ENCODE measurements at regions not wholly inside any gene's neighbourhood (a gene's known extent, or its start where the extent isn't known, plus 50 kb on each side); places are given as distances from the start of the nearest gene placed in this dataset.

DNA sequence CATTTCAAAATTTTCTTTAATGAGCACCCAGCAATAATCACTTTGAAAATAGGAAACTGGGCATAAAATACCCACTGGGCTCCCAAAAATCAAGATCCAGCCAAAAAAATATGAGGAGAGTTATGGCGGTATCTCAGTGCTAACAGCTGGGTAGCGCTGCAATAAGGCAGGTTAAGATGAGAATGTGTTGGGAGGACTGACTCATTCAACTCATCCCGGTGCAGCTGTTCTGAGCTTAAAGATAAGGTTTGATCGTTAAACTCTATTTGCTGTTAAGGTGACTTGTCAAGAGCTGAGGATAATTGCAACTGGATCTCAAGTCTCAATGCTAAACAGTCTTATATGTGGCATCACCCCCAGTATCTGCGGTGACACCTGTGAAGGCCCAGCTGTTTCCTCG lies 507.7 kb downstream of the EPM2A start:
- Histone ChIP-seq H3K4me3 (ENCODE audit: insufficient read depth, low read length) (no peak overlapping the region), H3K27ac (ENCODE audit: low read depth, low read length) (no peak overlapping the region), H3K4me2 (ENCODE audit: insufficient read depth, low read length) (no peak overlapping the region), H3K9me3 (ENCODE audit: low read depth, low read length) (no peaks in the 10 kb centered on the region), H3K36me3 (ENCODE audit: insufficient read depth, low read length) (no peaks in the 10 kb centered on the region), H4K20me1 (ENCODE audit: insufficient read depth, low read length) (no peaks in the 10 kb centered on the region), H3K27me3 (ENCODE audit: insufficient read depth, low read length) (peaks cover 3% of the 10 kb centered on the region), H2AFZ (ENCODE audit: low read length) (no peak overlapping the region), H3K79me2 (ENCODE audit: insufficient read depth, low read length) (no peaks in the 10 kb centered on the region), H3K4me1 (ENCODE audit: insufficient read depth, low read length) (no peaks in the 10 kb centered on the region)
- no peak for DNase-seq (ENCODE audit: insufficient read length, low spot score, missing footprints)
- TF ChIP-seq, protein P1, sequence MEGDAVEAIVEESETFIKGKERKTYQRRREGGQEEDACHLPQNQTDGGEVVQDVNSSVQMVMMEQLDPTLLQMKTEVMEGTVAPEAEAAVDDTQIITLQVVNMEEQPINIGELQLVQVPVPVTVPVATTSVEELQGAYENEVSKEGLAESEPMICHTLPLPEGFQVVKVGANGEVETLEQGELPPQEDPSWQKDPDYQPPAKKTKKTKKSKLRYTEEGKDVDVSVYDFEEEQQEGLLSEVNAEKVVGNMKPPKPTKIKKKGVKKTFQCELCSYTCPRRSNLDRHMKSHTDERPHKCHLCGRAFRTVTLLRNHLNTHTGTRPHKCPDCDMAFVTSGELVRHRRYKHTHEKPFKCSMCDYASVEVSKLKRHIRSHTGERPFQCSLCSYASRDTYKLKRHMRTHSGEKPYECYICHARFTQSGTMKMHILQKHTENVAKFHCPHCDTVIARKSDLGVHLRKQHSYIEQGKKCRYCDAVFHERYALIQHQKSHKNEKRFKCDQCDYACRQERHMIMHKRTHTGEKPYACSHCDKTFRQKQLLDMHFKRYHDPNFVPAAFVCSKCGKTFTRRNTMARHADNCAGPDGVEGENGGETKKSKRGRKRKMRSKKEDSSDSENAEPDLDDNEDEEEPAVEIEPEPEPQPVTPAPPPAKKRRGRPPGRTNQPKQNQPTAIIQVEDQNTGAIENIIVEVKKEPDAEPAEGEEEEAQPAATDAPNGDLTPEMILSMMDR (IDR thresholded peaks at IDR 0.05; ENCODE audit: extremely low read depth, low read depth, low read length): no peak

DNA sequence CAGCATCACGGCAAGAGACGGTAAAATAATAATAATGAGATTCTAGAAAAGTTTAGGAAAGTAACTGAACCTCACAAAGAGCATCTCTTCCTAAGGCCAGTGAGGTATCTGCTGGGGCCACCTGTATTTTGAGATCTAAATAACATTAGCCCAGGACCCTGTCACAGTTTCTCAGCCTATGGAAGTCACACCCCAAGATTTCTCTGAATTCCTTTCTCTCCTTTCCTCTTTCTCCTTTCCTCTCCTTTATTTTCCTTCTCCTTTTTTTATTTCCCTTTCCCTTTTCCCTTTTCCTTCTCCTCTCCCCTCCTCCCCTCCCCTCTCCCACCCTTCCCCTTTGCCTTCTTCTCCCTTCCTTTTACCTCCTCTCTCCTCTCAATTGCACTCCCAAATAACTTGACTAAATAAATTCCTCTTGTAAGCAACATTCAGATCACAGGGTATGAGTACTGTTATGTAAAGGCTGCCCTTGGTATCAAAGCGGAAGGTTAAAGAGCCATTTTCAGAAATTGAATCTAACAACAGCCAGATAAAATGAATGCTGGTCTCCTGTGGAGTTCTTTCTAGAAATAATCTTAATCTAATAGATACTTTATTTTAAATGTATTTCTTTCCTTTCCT lies 506.2 kb downstream of the EPM2A start:
- Histone ChIP-seq H3K79me2 (ENCODE audit: insufficient read depth, low read length) (no peaks in the 10 kb centered on the region), H3K4me3 (ENCODE audit: insufficient read depth, low read length) (no peak overlapping the region), H3K27ac (ENCODE audit: low read depth, low read length) (no peak overlapping the region), H3K27me3 (ENCODE audit: insufficient read depth, low read length) (peaks cover 3% of the 10 kb centered on the region), H4K20me1 (ENCODE audit: insufficient read depth, low read length) (no peaks in the 10 kb centered on the region), H3K9me3 (ENCODE audit: low read depth, low read length) (no peaks in the 10 kb centered on the region), H2AFZ (ENCODE audit: low read length) (no peak overlapping the region), H3K4me2 (ENCODE audit: insufficient read depth, low read length) (no peak overlapping the region), H3K36me3 (ENCODE audit: insufficient read depth, low read length) (no peaks in the 10 kb centered on the region), H3K4me1 (ENCODE audit: insufficient read depth, low read length) (no peaks in the 10 kb centered on the region)
- TF ChIP-seq, protein P1 (IDR thresholded peaks at IDR 0.05; ENCODE audit: extremely low read depth, low read depth, low read length): no peak
- no peak for DNase-seq (ENCODE audit: insufficient read length, low spot score, missing footprints)

DNA sequence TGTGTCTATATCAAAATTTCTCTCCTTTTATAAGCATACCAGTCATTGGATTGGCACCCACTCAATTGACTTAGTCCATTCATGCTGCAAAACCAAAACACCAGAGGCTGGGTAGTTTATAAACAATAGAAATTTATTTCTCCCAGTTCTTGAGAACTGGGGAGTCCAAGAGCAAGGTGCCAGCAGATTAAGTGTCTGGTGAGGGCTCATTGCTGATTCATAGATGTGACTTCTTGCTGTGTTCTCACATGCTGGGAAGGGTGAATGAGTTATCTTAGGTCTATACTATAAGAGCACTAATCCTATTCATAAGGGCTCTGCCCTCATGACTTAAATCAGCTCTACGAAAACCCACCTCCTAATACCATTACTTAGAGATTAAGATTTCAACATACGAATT lies 501.4 kb downstream of the EPM2A start:
- TF ChIP-seq, protein P1 (IDR thresholded peaks at IDR 0.05; ENCODE audit: extremely low read depth, low read depth, low read length): no peak
- no peaks in the 10 kb centered on the region for H4K20me1 ChIP-seq (ENCODE audit: insufficient read depth, low read length)
- peaks cover 3% of the 10 kb centered on the region for H3K27me3 ChIP-seq (ENCODE audit: insufficient read depth, low read length)
- H3K4me2 ChIP-seq (ENCODE audit: insufficient read depth, low read length): no peak overlapping the region
- no peak overlapping the region for H3K27ac ChIP-seq (ENCODE audit: low read depth, low read length)
- DNase-seq (ENCODE audit: insufficient read length, low spot score, missing footprints): no peak
- H3K9me3 ChIP-seq (ENCODE audit: low read depth, low read length): no peaks in the 10 kb centered on the region
- no peaks in the 10 kb centered on the region for H3K79me2 ChIP-seq (ENCODE audit: insufficient read depth, low read length)
- H3K4me3 ChIP-seq (ENCODE audit: insufficient read depth, low read length): no peak overlapping the region
- no peaks in the 10 kb centered on the region for H3K4me1 ChIP-seq (ENCODE audit: insufficient read depth, low read length)
- H3K36me3 ChIP-seq (ENCODE audit: insufficient read depth, low read length): no peaks in the 10 kb centered on the region
- H2AFZ ChIP-seq (ENCODE audit: low read length): no peak overlapping the region

DNA sequence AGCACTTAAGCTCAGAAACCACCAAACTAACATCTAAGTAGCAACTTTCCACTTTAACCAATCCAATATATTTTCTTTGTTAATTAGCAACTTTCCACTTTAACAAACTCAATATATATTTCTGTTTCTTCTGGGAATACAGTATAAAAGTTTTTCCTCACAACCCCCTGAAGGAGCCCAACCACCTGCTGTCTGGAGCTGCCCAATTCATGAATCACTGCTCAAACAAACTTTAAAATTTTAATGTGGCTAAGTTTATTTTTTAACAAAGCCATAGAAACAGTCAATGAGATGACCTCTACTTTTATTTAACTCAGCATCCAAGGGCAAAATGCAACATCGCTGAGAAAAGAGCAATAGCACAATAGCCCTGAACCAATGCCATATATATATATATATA lies 500.1 kb downstream of the EPM2A start:
- H3K79me2 ChIP-seq (ENCODE audit: insufficient read depth, low read length): no peaks in the 10 kb centered on the region
- no peak overlapping the region for H2AFZ ChIP-seq (ENCODE audit: low read length)
- no peak overlapping the region for H3K4me3 ChIP-seq (ENCODE audit: insufficient read depth, low read length)
- H3K27me3 ChIP-seq (ENCODE audit: insufficient read depth, low read length): no peaks in the 10 kb centered on the region
- no peaks in the 10 kb centered on the region for H3K36me3 ChIP-seq (ENCODE audit: insufficient read depth, low read length)
- no peaks in the 10 kb centered on the region for H3K9me3 ChIP-seq (ENCODE audit: low read depth, low read length)
- no peak overlapping the region for H3K27ac ChIP-seq (ENCODE audit: low read depth, low read length)
- TF ChIP-seq, protein P1 (IDR thresholded peaks at IDR 0.05; ENCODE audit: extremely low read depth, low read depth, low read length): no peak
- no peaks in the 10 kb centered on the region for H4K20me1 ChIP-seq (ENCODE audit: insufficient read depth, low read length)
- no peak for DNase-seq (ENCODE audit: insufficient read length, low spot score, missing footprints)
- no peaks in the 10 kb centered on the region for H3K4me1 ChIP-seq (ENCODE audit: insufficient read depth, low read length)
- no peak overlapping the region for H3K4me2 ChIP-seq (ENCODE audit: insufficient read depth, low read length)

Measured in osteoblast (primary cell).